Uterus (tissue), 2 donors: ENCODE measurements at regions not wholly inside any gene's neighbourhood (a gene's known extent, or its start where the extent isn't known, plus 50 kb on each side); places are given as distances from the start of the nearest gene placed in this dataset.

Experiments
- POLR2A ChIP-seq, 2 donors: fragments of 450-650 bp; IDR thresholded peaks; one replicate each; pipeline ENCODE4 v1.6.1; 2016; ENCODE audit warnings: antibody characterized with exemption in 2 of 2, mild to moderate bottlenecking in 1 of 2, moderate library complexity in 1 of 2
- TF ChIP-seq, protein P1 (sequence below), 4 experiments: fragments of 200-600 bp in 2 of 4; fragments of 450-650 bp in 2 of 4; sonication (generic) in 2 of 4; IDR thresholded peaks; one replicate each; pipeline ENCODE4 v1.5.1; 2016 to 2019; ENCODE audit warnings: antibody characterized with exemption in 4 of 4, mild to moderate bottlenecking in 2 of 4, moderate library complexity in 1 of 4

DNA sequence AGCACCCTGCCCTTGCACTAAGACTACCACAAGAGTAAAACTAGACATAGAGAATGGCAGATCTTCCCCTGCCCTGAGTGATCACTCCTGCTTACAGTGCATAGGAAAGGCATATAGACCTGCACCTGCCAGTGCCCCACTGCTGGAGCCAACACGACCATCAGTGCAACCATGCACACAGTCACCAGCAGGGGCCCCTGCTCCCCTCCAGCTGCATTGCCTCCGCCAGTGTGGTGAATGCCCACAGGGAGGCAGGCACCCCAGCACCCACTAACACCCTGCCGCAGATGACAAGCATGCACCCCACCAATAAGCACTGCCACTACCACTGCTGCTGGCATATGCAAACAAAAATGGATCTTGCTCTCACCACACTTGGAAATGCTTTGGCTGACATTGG, 478.8 kb downstream of the ADCYAP1 start:
- no peak for TF ChIP-seq POLR2A (IDR thresholded peaks at IDR 0.05)
- TF ChIP-seq, protein P1, sequence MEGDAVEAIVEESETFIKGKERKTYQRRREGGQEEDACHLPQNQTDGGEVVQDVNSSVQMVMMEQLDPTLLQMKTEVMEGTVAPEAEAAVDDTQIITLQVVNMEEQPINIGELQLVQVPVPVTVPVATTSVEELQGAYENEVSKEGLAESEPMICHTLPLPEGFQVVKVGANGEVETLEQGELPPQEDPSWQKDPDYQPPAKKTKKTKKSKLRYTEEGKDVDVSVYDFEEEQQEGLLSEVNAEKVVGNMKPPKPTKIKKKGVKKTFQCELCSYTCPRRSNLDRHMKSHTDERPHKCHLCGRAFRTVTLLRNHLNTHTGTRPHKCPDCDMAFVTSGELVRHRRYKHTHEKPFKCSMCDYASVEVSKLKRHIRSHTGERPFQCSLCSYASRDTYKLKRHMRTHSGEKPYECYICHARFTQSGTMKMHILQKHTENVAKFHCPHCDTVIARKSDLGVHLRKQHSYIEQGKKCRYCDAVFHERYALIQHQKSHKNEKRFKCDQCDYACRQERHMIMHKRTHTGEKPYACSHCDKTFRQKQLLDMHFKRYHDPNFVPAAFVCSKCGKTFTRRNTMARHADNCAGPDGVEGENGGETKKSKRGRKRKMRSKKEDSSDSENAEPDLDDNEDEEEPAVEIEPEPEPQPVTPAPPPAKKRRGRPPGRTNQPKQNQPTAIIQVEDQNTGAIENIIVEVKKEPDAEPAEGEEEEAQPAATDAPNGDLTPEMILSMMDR (IDR thresholded peaks at IDR 0.05), result no peak
